HEK293 (cell line): ENCODE measurements at regions not wholly inside any gene's neighbourhood (a gene's known extent, or its start where the extent isn't known, plus 50 kb on each side); places are given as distances from the start of the nearest gene placed in this dataset.
A peak's percentile ranks its signal among the peaks of the same experiment; 100 is the strongest.

Experiments
- CTCF ChIA-PET: fragments of 350-600 bp; formaldehyde crosslinking; extraction: SDS; loops from one replicate; lab custom pipeline; 2021; ENCODE audit warnings: antibody characterized with exemption; lab: Yijun Ruan, JAX
- POLR2A ChIA-PET: fragments of 300-600 bp; formaldehyde crosslinking; extraction: SDS; loops from one replicate; lab custom pipeline; 2020; ENCODE audit warnings: antibody characterized with exemption, inconsistent platforms; lab: Yijun Ruan, JAX
- H3K27ac ChIP-seq: fragments of 200-500 bp; sonication (Bioruptor generic); 2 replicates; pipeline ENCODE4 v1.5.1; 2014; ENCODE audit warnings: low read depth, low read length, control low read depth, inconsistent platforms; ENCODE audit errors: extremely low read depth
- H3K36me3 ChIP-seq, 2 experiments: fragments of 200-500 bp in 1 of 2; sonication (Bioruptor generic) in 1 of 2; 1 replicate in 1 of 2; 2 replicates in 1 of 2; pipeline ENCODE4 v1.5.1; 2014 to 2017; ENCODE audit warnings: inconsistent platforms in 2 of 2, low read length in 2 of 2; ENCODE audit not compliant: control insufficient read depth in 2 of 2, insufficient read depth in 1 of 2
- H3K4me1 ChIP-seq: fragments of 200-500 bp; sonication (Bioruptor generic); 2 replicates; pipeline ENCODE4 v1.5.1; 2014; ENCODE audit warnings: mild to moderate bottlenecking, low read length, inconsistent platforms; ENCODE audit not compliant: control insufficient read depth, insufficient read depth
- H3K4me3 ChIP-seq: 2 replicates; pipeline ENCODE4 v1.5.1; 2011; ENCODE audit warnings: low read depth, mild to moderate bottlenecking, control low read depth, low read length, moderate library complexity
- H3K9me3 ChIP-seq: fragments of 200-500 bp; sonication (Bioruptor generic); 2 replicates; pipeline ENCODE4 v1.5.1; 2014; ENCODE audit warnings: low read depth, low read length, inconsistent platforms; ENCODE audit not compliant: control insufficient read depth, insufficient read depth
- GLI2 ChIP-seq: fragments of 450-650 bp; formaldehyde crosslinking; IDR thresholded peaks from 2 replicates; pipeline ENCODE4; 2017; ENCODE audit warnings: missing biosample characterization, missing genetic modification characterization, low read depth, borderline replicate concordance
- GLI4 ChIP-seq: fragments of 450-650 bp; formaldehyde crosslinking; IDR thresholded peaks from 2 replicates; pipeline ENCODE4 v1.5.1; 2016; ENCODE audit warnings: missing biosample characterization, missing genetic modification characterization
- HIC1 ChIP-seq: fragments of 450-650 bp; formaldehyde crosslinking; IDR thresholded peaks from 2 replicates; pipeline ENCODE4 v1.5.1; 2016; ENCODE audit warnings: missing biosample characterization, missing genetic modification characterization
- PBX3 ChIP-seq: sonication (generic); formaldehyde crosslinking; IDR thresholded peaks from 2 replicates; pipeline ENCODE4 v1.8.1; 2022; ENCODE audit warnings: mild to moderate bottlenecking, moderate library complexity, missing genetic modification reagents
- PRDM10 ChIP-seq: fragments of 450-650 bp; formaldehyde crosslinking; IDR thresholded peaks from 2 replicates; pipeline ENCODE4 v1.5.1; 2016; ENCODE audit warnings: missing biosample characterization, missing genetic modification characterization
- SP7 ChIP-seq: fragments of 450-650 bp; formaldehyde crosslinking; IDR thresholded peaks from 2 replicates; pipeline ENCODE4 v1.5.1; 2016; ENCODE audit warnings: missing biosample characterization, missing genetic modification characterization
- ZBTB44 ChIP-seq: fragments of 450-650 bp; IDR thresholded peaks from 2 replicates; pipeline ENCODE4 v1.5.1; 2018; ENCODE audit warnings: missing biosample characterization, mild to moderate bottlenecking, missing genetic modification characterization
- ZIC2 ChIP-seq: fragments of 450-650 bp; formaldehyde crosslinking; IDR thresholded peaks from 2 replicates; pipeline ENCODE4 v1.5.1; 2016; ENCODE audit warnings: missing biosample characterization, missing genetic modification characterization
- ZNF138 ChIP-seq: fragments of 450-650 bp; formaldehyde crosslinking; IDR thresholded peaks from 2 replicates; pipeline ENCODE4 v1.5.1; 2016; ENCODE audit warnings: missing biosample characterization, missing genetic modification characterization, borderline replicate concordance
- ZNF175 ChIP-seq: fragments of 450-650 bp; formaldehyde crosslinking; IDR thresholded peaks from 2 replicates; pipeline ENCODE4 v1.5.1; 2016; ENCODE audit warnings: missing biosample characterization, missing genetic modification characterization
- ZNF24 ChIP-seq: fragments of 450-650 bp; formaldehyde crosslinking; IDR thresholded peaks from 2 replicates; pipeline ENCODE4 v1.5.1; 2016; ENCODE audit warnings: missing biosample characterization, missing genetic modification characterization
- ZNF26 ChIP-seq: fragments of 450-650 bp; formaldehyde crosslinking; IDR thresholded peaks from 2 replicates; pipeline ENCODE4 v1.5.1; 2016; ENCODE audit warnings: missing biosample characterization, missing genetic modification characterization
- ZNF280C ChIP-seq: fragments of 450-650 bp; formaldehyde crosslinking; IDR thresholded peaks from 2 replicates; pipeline ENCODE4 v1.5.1; 2016; ENCODE audit warnings: missing biosample characterization, missing genetic modification characterization
- ZNF302 ChIP-seq: fragments of 450-650 bp; formaldehyde crosslinking; IDR thresholded peaks from 2 replicates; pipeline ENCODE4 v1.5.1; 2016; ENCODE audit warnings: missing biosample characterization, missing genetic modification characterization, low read depth
- ZNF335 ChIP-seq: fragments of 450-650 bp; formaldehyde crosslinking; conservative IDR thresholded peaks from 2 replicates; pipeline ENCODE4 v1.5.1; 2016; ENCODE audit warnings: missing biosample characterization, missing genetic modification characterization
- ZNF391 ChIP-seq: fragments of 450-650 bp; formaldehyde crosslinking; IDR thresholded peaks from 2 replicates; pipeline ENCODE4 v1.5.1; 2016; ENCODE audit warnings: low read depth, missing biosample characterization, missing genetic modification characterization, borderline replicate concordance
- ZNF416 ChIP-seq: fragments of 450-650 bp; formaldehyde crosslinking; IDR thresholded peaks from 2 replicates; pipeline ENCODE4 v1.5.1; 2016; ENCODE audit warnings: missing biosample characterization, missing genetic modification characterization
- ZNF433 ChIP-seq: fragments of 450-650 bp; formaldehyde crosslinking; IDR thresholded peaks from 2 replicates; pipeline ENCODE4 v1.5.1; 2016; ENCODE audit warnings: missing biosample characterization, missing genetic modification characterization, low read depth
- ZNF48 ChIP-seq: fragments of 450-650 bp; formaldehyde crosslinking; IDR thresholded peaks from 2 replicates; pipeline ENCODE4 v1.5.1; 2016; ENCODE audit warnings: missing biosample characterization, missing genetic modification characterization
- ZNF549 ChIP-seq: fragments of 450-650 bp; IDR thresholded peaks from 2 replicates; pipeline ENCODE4 v1.5.1; 2018; ENCODE audit warnings: missing biosample characterization, missing genetic modification characterization, mild to moderate bottlenecking, inconsistent platforms, moderate library complexity
- ZSCAN18 ChIP-seq: fragments of 450-650 bp; formaldehyde crosslinking; IDR thresholded peaks from 2 replicates; pipeline ENCODE4 v1.5.1; 2016; ENCODE audit warnings: missing biosample characterization, missing genetic modification characterization

GRCh38 chr2:121118951-121119350, 166.1 kb downstream of the TFCP2L1 start:
- TF ChIP-seq ZNF416 (no peak), ZIC2 (tag by site-specific recombination) (0 out of 2 replicates have a peak, but pooled peaks have one; percentile 24)
- ChIA-PET CTCF (interaction anchor here (0.6 kb wide), 1 partner anchor 19 kb away, joined by 4 read pairs; no protein-coding TSS in a partner anchor), POLR2A (no interaction called here)
- H3K36me3 ChIP-seq, result no peaks in the 10 kb centered on the region
- H3K4me1 ChIP-seq, result no peaks in the 10 kb centered on the region
- no peaks in the 10 kb centered on the region for H3K9me3 ChIP-seq
- H3K27ac ChIP-seq, result no peak overlapping the region
- H3K4me3 ChIP-seq, result no peak overlapping the region

GRCh38 chr2:121120411-121120810, 164.6 kb downstream of the TFCP2L1 start:
- Histone ChIP-seq H3K9me3 (no peaks in the 10 kb centered on the region), H3K4me1 (no peaks in the 10 kb centered on the region), H3K27ac (no peak overlapping the region), H3K36me3 (no peaks in the 10 kb centered on the region), H3K4me3 (no peak overlapping the region)
- TF ChIP-seq ZNF48 (tag by site-specific recombination), result no peak
- TF ChIP-seq ZNF280C (tag by site-specific recombination), result no peak
- TF ChIP-seq ZNF26 (tag by site-specific recombination), result no peak
- TF ChIP-seq PBX3 (CRISPR knock-in tag), result no peak
- no peak for TF ChIP-seq ZNF433 (tag by site-specific recombination)
- TF ChIP-seq ZNF302 (tag by site-specific recombination), result no peak
- no peak for TF ChIP-seq GLI2 (tag by site-specific recombination)
- no peak for TF ChIP-seq SP7 (tag by site-specific recombination)
- TF ChIP-seq ZNF549, result no peak
- TF ChIP-seq ZSCAN18, result no peak
- TF ChIP-seq ZNF138 (tag by site-specific recombination), result no peak
- TF ChIP-seq ZNF175 (tag by site-specific recombination), result no peak
- TF ChIP-seq ZBTB44, result no peak
- TF ChIP-seq HIC1 (tag by site-specific recombination), result no peak
- no peak for TF ChIP-seq PRDM10
- TF ChIP-seq ZNF335 (tag by site-specific recombination), result no peak
- TF ChIP-seq ZNF391 (tag by site-specific recombination), result no peak
- no peak for TF ChIP-seq GLI4
- no peak for TF ChIP-seq ZNF24 (tag by site-specific recombination)
- ChIA-PET CTCF (interaction anchor here (1.0 kb wide), 1 partner anchor 8 kb away, joined by 8 read pairs; no protein-coding TSS in a partner anchor), POLR2A (no interaction called here)
